ENCODE measurements at regions not wholly inside any gene's neighbourhood (a gene's known extent, or its start where the extent isn't known, plus 50 kb on each side); places are given as distances from the start of the nearest gene placed in this dataset.

DNA sequence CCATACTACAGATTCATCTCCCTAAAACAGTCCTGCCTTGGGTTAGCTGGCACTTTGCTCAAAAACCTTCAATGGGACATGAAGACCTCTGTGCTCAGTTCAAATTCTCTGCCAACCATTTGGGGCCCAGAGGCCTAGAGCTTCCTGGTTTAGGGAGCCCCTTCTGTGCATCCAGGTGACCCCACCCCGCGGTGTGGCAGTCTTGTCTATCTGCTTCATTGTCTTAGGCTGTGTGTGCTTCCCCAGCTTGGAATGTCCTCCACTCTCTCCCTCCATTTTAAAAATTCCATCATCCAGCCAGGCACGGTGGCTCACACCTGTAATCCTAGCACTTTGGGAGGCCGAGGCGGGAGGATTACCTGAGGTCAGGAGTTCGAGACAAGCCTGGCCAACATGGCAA lies 99.0 kb upstream of the NEO1 start:
- Histone ChIP-seq H3K4me2 (ENCODE audit: insufficient read depth, low read length) (no peak overlapping the region), H3K4me3 (ENCODE audit: insufficient read depth, low read length) (no peak overlapping the region), H3K79me2 (ENCODE audit: insufficient read depth, low read length) (no peaks in the 10 kb centered on the region), H3K27me3 (ENCODE audit: insufficient read depth, low read length) (no peaks in the 10 kb centered on the region), H3K4me1 (ENCODE audit: insufficient read depth, low read length) (no peaks in the 10 kb centered on the region), H4K20me1 (ENCODE audit: insufficient read depth, low read length) (no peaks in the 10 kb centered on the region), H3K36me3 (ENCODE audit: insufficient read depth, low read length) (no peaks in the 10 kb centered on the region), H3K9me3 (ENCODE audit: low read depth, low read length) (no peaks in the 10 kb centered on the region), H2AFZ (ENCODE audit: low read length) (no peak overlapping the region), H3K27ac (ENCODE audit: low read depth, low read length) (no peak overlapping the region)
- DNase-seq (ENCODE audit: insufficient read length, low spot score, missing footprints) = no peak
- TF ChIP-seq CTCF (IDR thresholded peaks at IDR 0.05; ENCODE audit: extremely low read depth, low read depth, low read length) = no peak

DNA sequence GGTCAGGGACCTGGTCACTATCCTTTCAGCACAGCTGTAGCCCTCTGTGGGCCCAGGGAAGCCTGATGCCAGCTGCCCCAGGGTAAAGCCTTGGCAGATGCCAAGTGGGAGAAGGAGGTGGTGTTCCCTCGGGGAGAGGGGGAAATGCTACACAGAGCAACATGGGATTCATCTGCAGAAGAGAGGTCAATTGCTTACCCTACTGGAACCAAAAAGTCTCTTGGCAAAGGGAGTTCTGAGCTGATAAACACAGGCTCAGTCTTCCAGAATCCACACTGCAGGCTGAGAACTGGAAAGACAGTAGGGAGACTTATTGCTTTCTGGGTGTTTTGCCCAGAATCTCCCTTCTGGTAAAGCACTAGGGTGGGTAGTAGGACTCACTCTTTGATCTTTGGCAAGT lies 100.1 kb upstream of the NEO1 start:
- H3K36me3 ChIP-seq (ENCODE audit: insufficient read depth, low read length) = no peaks in the 10 kb centered on the region
- no peaks in the 10 kb centered on the region for H3K9me3 ChIP-seq (ENCODE audit: low read depth, low read length)
- no peak overlapping the region for H3K27ac ChIP-seq (ENCODE audit: low read depth, low read length)
- H3K4me1 ChIP-seq (ENCODE audit: insufficient read depth, low read length) = no peaks in the 10 kb centered on the region
- H4K20me1 ChIP-seq (ENCODE audit: insufficient read depth, low read length) = no peaks in the 10 kb centered on the region
- DNase-seq (ENCODE audit: insufficient read length, low spot score, missing footprints) = no peak
- no peak overlapping the region for H3K4me3 ChIP-seq (ENCODE audit: insufficient read depth, low read length)
- no peaks in the 10 kb centered on the region for H3K79me2 ChIP-seq (ENCODE audit: insufficient read depth, low read length)
- H3K27me3 ChIP-seq (ENCODE audit: insufficient read depth, low read length) = no peaks in the 10 kb centered on the region
- TF ChIP-seq CTCF (IDR thresholded peaks at IDR 0.05; ENCODE audit: extremely low read depth, low read depth, low read length) = no peak
- H2AFZ ChIP-seq (ENCODE audit: low read length) = no peak overlapping the region
- H3K4me2 ChIP-seq (ENCODE audit: insufficient read depth, low read length) = no peak overlapping the region

- no peaks in the 10 kb centered on the region for H3K4me1 ChIP-seq (ENCODE audit: insufficient read depth, low read length)
- no peaks in the 10 kb centered on the region for H3K27me3 ChIP-seq (ENCODE audit: insufficient read depth, low read length)
These were observed 103.6 kb upstream of the NEO1 start for GRCh38 chr15:72948662-72949061.

DNA sequence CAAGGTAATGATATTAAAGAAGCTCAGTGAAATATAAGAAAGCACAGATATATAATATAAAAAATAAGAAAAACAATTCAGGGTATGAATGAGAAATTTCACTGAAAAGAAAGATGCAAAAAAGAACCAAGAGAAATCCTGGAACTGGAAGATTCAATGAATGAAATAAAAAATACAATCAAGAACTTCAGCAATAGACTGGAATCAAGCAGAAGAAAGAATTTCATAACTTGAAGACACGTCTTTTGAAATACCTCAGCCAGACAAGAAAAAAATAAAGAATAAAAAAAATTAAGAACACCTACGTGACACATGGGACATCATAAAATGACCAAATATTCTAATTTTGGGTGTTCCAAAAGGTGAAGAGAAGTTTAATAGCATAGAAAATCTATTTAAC lies 104.6 kb upstream of the NEO1 start:
- Histone ChIP-seq H3K36me3 (ENCODE audit: insufficient read depth, low read length) (no peaks in the 10 kb centered on the region), H3K9me3 (ENCODE audit: low read depth, low read length) (no peaks in the 10 kb centered on the region), H3K4me2 (ENCODE audit: insufficient read depth, low read length) (no peak overlapping the region), H3K79me2 (ENCODE audit: insufficient read depth, low read length) (no peaks in the 10 kb centered on the region), H3K27ac (ENCODE audit: low read depth, low read length) (no peak overlapping the region), H3K4me1 (ENCODE audit: insufficient read depth, low read length) (no peaks in the 10 kb centered on the region), H4K20me1 (ENCODE audit: insufficient read depth, low read length) (no peaks in the 10 kb centered on the region), H3K4me3 (ENCODE audit: insufficient read depth, low read length) (no peak overlapping the region), H2AFZ (ENCODE audit: low read length) (no peak overlapping the region), H3K27me3 (ENCODE audit: insufficient read depth, low read length) (no peaks in the 10 kb centered on the region)
- DNase-seq (ENCODE audit: insufficient read length, low spot score, missing footprints) = no peak
- no peak for TF ChIP-seq CTCF (IDR thresholded peaks at IDR 0.05; ENCODE audit: extremely low read depth, low read depth, low read length)

More at GRCh38 chr15:72948662-72949061, 103.6 kb upstream of the NEO1 start:
- Histone ChIP-seq H3K4me2 (ENCODE audit: insufficient read depth, low read length) (no peak overlapping the region), H3K4me3 (ENCODE audit: insufficient read depth, low read length) (no peak overlapping the region), H3K36me3 (ENCODE audit: insufficient read depth, low read length) (no peaks in the 10 kb centered on the region), H3K79me2 (ENCODE audit: insufficient read depth, low read length) (no peaks in the 10 kb centered on the region), H4K20me1 (ENCODE audit: insufficient read depth, low read length) (no peaks in the 10 kb centered on the region), H3K9me3 (ENCODE audit: low read depth, low read length) (no peaks in the 10 kb centered on the region), H2AFZ (ENCODE audit: low read length) (no peak overlapping the region), H3K27ac (ENCODE audit: low read depth, low read length) (no peak overlapping the region)
- no peak for TF ChIP-seq CTCF (IDR thresholded peaks at IDR 0.05; ENCODE audit: extremely low read depth, low read depth, low read length)
- DNase-seq (ENCODE audit: insufficient read length, low spot score, missing footprints) = no peak
